ENCODE measurements at regions not wholly inside any gene's neighbourhood (a gene's known extent, or its start where the extent isn't known, plus 50 kb on each side); places are given as distances from the start of the nearest gene placed in this dataset.

- Histone ChIP-seq H3K36me3 (ENCODE audit: insufficient read depth) (no peaks in the 10 kb centered on the region), H3K9me2 (ENCODE audit: insufficient read depth) (no peaks in the 10 kb centered on the region), H3K27me3 (ENCODE audit: insufficient read depth) (no peaks in the 10 kb centered on the region), H3F3A (replicated peaks; ENCODE audit: low read depth) (no peaks in the 10 kb centered on the region), H3K4me3 (no peak overlapping the region), H3K4me1 (ENCODE audit: insufficient read depth) (no peaks in the 10 kb centered on the region), H4K20me1 (replicated peaks; ENCODE audit: insufficient read depth) (no peaks in the 10 kb centered on the region), H2AFZ (no peak overlapping the region), H3K27ac (ENCODE audit: low read depth) (no peak overlapping the region), H3K79me2 (replicated peaks; ENCODE audit: insufficient read depth) (no peaks in the 10 kb centered on the region), H3K4me2 (no peak overlapping the region)
- H3K27me3 Mint-ChIP-seq (ENCODE audit: insufficient read depth, low read depth, poor library complexity), result no peaks in the 10 kb centered on the region
- no peaks in the 10 kb centered on the region for H3K36me3 Mint-ChIP-seq (ENCODE audit: low read depth)
- H3K27ac Mint-ChIP-seq, result no peak overlapping the region
- H3K4me1 Mint-ChIP-seq, result no peaks in the 10 kb centered on the region
- DNase-seq (ENCODE audit: low spot score) (no peak), ATAC-seq (no peak)
- TF ChIP-seq REST (IDR thresholded peaks at IDR 0.05; ENCODE audit: unreplicated experiment) (no peak), POLR2AphosphoS5 (IDR thresholded peaks at IDR 0.05; ENCODE audit: low read depth) (no peak), EZH2phosphoT487 (IDR thresholded peaks at IDR 0.05; ENCODE audit: unreplicated experiment) (no peak), STAT1 (IDR thresholded peaks at IDR 0.05; ENCODE audit: unreplicated experiment) (no peak), ZNF331 (CRISPR knock-in tag; IDR thresholded peaks at IDR 0.05; ENCODE audit: low read depth) (no peak), ZNF462 (CRISPR knock-in tag; IDR thresholded peaks at IDR 0.05) (no peak), CREB1 (CRISPR knock-in tag; IDR thresholded peaks at IDR 0.05; ENCODE audit: low read depth) (no peak), EZH2 (IDR thresholded peaks at IDR 0.05; ENCODE audit: low read depth, unreplicated experiment) (no peak), JUNB (IDR thresholded peaks at IDR 0.05; ENCODE audit: unreplicated experiment) (no peak), ETS1 (IDR thresholded peaks at IDR 0.05) (no peak), ZNF114 (CRISPR knock-in tag; IDR thresholded peaks at IDR 0.05) (no peak), NANOG (IDR thresholded peaks at IDR 0.05; ENCODE audit: borderline replicate concordance) (no peak), CTCF (conservative IDR thresholded peaks at IDR 0.05; ENCODE audit: low read depth in 2 of 2) (no peak)
- no peak overlapping the region for H3K4me3 Mint-ChIP-seq
- H3K9me3 Mint-ChIP-seq, result no peaks in the 10 kb centered on the region
Measured at GRCh38 chr11:26040339-26040738, 291.6 kb upstream of the ANO3 start.

Data from GM23338 (cell line).